ENCODE measurements at regions not wholly inside any gene's neighbourhood (a gene's known extent, or its start where the extent isn't known, plus 50 kb on each side); places are given as distances from the start of the nearest gene placed in this dataset.

DNA sequence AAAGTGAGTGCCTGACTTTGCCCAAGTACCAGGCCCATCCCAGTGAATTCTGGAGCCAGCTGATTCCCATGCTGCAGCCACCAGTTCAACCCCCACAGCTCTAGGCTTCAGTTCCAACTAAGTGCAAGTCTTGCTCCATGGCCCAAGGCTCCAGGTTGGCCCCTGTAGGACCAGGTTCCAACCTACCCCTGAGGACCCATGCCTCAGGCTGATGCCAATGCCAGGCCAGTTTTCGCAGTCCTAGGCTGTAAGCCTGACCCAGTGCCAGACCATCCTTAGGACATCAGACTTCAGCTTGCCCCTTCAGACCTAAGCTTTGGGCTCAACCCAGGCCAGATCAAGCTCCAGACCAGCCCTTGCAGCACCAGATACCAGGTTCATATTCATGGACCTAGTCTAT, 352.6 kb downstream of the FSCB start:
- TF ChIP-seq KLF7 (tag by site-specific recombination; IDR thresholded peaks at IDR 0.05; ENCODE audit: borderline replicate concordance) (no peak), CTCF (tag by site-specific recombination; IDR thresholded peaks at IDR 0.05) (no peak), SETDB1 (IDR thresholded peaks at IDR 0.05; ENCODE audit: insufficient read length, low read length) (no peak), ZNF660 (tag by site-specific recombination; IDR thresholded peaks at IDR 0.05) (no peak), ZFP69B (tag by site-specific recombination; IDR thresholded peaks at IDR 0.05) (no peak), ZNF629 (tag by site-specific recombination; IDR thresholded peaks at IDR 0.05) (no peak), ZBTB49 (tag by site-specific recombination; IDR thresholded peaks at IDR 0.05; ENCODE audit: low read depth) (no peak), ZNF610 (tag by site-specific recombination; IDR thresholded peaks at IDR 0.05; ENCODE audit: borderline replicate concordance) (no peak), ZNF560 (tag by site-specific recombination; IDR thresholded peaks at IDR 0.05; ENCODE audit: borderline replicate concordance) (no peak)
- TF ChIP-seq, protein P1, sequence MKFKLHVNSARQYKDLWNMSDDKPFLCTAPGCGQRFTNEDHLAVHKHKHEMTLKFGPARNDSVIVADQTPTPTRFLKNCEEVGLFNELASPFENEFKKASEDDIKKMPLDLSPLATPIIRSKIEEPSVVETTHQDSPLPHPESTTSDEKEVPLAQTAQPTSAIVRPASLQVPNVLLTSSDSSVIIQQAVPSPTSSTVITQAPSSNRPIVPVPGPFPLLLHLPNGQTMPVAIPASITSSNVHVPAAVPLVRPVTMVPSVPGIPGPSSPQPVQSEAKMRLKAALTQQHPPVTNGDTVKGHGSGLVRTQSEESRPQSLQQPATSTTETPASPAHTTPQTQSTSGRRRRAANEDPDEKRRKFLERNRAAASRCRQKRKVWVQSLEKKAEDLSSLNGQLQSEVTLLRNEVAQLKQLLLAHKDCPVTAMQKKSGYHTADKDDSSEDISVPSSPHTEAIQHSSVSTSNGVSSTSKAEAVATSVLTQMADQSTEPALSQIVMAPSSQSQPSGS (tag by site-specific recombination; IDR thresholded peaks at IDR 0.05; ENCODE audit: low read depth) = no peak
- TF ChIP-seq, protein P2, sequence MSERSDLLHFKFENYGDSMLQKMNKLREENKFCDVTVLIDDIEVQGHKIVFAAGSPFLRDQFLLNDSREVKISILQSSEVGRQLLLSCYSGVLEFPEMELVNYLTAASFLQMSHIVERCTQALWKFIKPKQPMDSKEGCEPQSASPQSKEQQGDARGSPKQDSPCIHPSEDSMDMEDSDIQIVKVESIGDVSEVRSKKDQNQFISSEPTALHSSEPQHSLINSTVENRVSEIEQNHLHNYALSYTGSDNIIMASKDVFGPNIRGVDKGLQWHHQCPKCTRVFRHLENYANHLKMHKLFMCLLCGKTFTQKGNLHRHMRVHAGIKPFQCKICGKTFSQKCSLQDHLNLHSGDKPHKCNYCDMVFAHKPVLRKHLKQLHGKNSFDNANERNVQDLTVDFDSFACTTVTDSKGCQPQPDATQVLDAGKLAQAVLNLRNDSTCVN (tag by site-specific recombination; optimal IDR thresholded peaks at IDR 0.05) = no peak

Measured in HEK293 (cell line).